GM19438 (cell line): ENCODE measurements at regions not wholly inside any gene's neighbourhood (a gene's known extent, or its start where the extent isn't known, plus 50 kb on each side); places are given as distances from the start of the nearest gene placed in this dataset.

Experiments used
- ATAC-seq: cut with Tn5 transposase; IDR thresholded peaks from one replicate; pipeline ENCODE4 v1.9.1; 2021; ENCODE audit warnings: low read depth; ENCODE audit not compliant: unreplicated experiment

DNA sequence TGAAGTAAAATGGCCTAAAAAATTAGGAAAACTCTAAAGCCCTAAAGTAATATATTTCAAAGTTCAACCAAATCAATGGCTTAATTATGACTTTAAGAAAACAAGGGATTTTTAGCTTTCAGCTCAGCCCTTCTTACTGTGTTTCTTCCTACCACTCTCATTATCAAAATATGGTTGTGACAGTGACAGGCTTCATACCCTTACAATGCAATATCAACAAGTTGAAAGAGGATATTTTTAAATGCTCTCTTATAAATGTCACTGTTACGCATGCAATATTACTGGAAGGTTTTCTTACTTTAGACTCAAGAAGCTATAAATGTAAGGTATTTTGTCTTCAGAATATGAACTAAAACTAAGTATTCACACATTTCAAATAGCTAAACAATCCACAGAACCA, 1225.7 kb upstream of the MIR17HG start:
- no peak for ATAC-seq

DNA sequence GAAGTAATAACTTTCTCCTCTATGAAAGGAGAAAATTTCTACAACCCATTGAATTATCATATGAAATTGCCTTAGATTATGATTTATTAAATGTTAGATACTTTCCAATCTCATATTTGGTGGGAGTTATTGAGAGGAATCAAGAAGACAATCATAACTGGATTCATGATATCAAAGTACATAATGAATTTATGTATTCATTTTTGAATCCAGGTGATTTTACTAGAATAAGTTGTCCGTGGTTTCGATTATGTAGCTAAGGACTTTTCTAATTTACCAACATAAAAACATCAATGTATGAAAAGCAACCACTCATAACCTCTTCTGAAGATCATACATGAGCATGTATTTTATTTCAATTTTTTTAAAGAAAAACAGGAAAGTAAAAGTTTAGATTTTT, 1225.0 kb upstream of the MIR17HG start:
- no peak for ATAC-seq

DNA sequence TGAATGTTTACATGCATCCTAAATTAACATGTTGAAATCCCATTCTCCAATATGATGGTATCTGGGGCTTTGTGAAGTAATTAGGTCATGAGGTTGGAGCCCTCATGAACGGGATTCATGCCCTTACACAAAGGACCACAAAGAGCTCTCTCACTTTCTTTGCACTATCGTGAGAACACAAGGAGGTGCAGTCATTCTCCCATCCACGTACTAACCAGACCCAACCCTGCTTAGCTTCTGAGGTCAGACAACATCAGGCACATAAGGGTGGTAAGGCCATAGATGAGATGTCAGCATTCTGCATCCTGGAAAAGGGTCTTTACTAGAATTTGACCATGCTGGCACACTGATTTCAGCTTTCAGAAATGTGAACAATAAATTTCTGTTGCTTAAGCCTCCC, 1211.9 kb upstream of the MIR17HG start:
- ATAC-seq: no peak

DNA sequence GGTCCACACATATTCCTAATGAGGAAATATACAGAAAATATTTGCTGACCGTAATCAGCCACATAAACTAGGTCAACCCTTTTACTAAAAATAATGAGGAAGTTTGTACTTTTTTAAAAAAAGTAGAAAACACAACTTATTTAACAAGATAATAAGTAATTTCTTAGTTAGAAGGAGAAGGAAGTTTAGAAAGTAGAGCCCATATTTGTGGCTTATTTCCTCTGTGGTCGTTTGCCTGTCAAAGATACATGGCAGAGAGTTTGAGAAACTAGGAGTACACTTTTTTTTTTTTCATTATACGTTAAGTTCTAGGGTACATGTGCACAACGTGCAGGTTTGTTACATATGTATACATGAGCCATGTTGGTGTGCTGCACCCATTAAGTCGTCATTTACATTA, 1205.2 kb upstream of the MIR17HG start:
- no peak for ATAC-seq

DNA sequence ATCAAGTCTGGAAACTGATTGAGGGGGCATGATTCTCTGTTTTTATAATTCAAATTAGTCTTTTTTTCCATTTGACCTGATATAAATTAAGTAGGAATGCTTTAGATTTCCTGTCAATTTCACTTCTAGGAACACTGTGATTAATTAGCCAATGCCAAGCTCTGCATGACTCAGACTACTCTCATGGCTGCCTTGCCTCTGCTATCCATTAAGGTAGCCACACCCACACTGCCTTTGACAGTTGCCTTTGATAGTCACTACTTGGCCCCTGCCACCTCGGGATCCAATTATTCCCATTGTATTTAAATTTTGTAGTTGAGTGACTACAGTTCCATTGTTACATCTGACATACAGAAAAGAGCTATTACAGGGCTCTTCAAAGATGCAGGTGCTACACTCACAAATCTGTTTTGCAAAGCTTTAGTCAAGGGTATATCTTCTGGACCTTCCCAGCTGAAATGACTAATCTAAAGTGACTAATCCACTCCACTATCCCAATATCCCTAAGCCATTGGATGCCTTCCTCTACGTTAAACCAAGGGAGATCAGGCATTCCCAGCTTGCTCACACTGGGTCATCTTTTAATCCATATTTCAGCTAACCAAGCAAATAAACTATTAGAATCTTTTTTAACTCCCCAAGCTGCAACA, 1193.1 kb upstream of the MIR17HG start:
- ATAC-seq: no peak

DNA sequence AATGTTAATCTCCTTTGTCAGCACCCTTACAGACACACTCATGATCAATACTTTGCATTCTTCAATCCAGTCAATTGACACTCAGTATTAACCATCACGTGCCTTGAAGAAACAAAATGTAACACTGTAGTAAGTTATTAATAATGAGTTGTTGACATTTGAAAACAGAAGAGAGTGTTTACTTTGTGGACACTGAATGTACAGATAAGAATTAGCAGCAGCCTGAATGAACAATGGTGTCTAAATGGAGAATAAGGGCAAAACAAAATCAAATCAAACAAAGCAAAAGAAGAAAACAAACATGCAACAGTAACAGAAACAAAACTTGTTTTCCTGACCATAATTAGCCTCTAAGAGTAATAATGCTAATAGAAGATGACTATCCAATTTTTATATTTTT, 1191.1 kb upstream of the MIR17HG start:
- ATAC-seq: no peak

DNA sequence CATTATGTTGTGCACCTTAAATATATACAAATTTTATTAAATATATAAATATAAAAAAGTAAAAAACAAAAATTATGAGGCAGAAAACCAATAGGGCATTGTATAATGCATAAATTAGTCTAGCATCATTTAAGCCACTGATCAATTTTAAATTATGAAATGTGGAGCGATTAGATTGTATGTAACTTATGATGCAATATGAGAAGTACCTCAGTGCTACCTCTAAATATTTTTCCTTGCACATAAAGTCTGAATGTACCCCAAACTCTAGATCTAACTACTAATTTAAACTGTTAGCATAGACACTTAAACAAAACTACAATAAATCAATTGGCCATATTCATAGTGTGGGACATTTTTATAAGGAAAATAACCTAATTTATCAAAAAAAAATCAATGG, 1178.5 kb upstream of the MIR17HG start:
- ATAC-seq: no peak

DNA sequence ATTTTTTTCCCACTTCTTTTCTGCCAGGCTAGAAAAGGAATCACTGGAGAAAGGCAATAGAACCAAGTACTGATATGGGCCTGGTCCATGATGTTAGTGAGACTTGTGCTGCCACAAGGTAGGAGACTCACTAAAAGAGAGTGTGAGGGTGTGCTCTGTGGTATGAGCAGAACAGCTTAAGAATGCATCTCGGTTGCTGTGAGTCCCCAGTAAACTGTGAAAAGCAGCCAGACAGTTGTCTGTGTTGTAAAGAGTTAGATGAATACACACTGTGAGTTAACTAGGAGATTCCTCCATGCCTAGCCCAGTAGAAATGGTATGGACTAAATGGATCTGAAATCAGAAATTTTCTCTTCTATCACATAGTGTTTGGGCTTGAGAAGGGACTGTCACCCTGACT, 1177.3 kb upstream of the MIR17HG start:
- ATAC-seq: no peak

DNA sequence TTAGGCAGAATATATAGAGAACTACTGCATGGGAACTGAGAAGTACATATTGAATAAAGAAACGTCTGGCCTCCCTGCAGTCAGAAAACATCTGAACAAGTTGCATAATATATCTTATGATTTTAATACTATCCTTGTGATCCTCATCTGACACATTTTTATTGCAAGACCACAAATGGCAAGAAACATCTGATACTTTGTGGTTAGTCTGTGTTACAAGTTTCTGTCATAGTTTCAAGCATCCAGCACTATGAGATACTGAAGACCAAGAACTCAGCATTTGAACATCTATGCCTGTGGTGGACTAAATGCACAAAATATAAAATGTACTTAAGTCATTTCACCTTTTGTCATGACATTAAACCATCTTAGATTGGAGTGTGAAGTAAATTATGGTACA, 1175.8 kb upstream of the MIR17HG start:
- no peak for ATAC-seq

DNA sequence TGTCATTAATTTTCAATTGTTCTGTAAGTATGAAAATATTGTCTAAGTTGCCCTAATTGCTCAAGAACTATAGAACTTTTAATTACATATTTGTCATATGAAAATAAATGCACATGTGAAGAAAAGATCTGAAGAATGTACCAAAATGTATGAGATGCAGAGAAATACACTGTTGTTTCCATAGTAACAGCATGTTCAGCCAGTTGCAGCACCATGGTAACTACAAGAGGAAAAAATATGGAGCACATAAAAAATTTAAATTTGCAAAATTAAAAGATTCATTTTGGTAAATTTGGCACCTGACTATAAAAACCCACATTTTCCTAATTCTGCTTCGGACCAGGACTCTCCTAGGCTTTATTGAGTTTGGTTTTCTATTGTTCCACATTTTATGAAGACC, 1170.0 kb upstream of the MIR17HG start:
- ATAC-seq: no peak

DNA sequence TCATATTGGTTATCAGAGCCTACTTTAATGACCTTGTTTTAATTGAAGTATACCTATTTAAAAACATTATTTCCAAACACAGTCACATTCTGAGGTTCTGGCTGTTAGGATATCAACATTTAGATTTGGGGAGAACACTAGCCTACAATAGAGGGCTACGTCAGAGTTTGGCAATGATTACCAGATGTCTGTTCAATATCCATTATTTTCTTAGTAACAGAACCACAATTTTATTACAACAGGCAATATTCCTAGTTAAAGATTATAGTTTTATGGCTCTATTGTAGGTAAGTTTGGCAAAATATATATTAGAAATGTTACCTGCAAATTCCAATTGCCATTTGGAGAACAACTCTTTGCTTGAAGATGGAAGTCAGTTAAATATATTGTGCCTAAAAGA, 1163.1 kb upstream of the MIR17HG start:
- no peak for ATAC-seq

DNA sequence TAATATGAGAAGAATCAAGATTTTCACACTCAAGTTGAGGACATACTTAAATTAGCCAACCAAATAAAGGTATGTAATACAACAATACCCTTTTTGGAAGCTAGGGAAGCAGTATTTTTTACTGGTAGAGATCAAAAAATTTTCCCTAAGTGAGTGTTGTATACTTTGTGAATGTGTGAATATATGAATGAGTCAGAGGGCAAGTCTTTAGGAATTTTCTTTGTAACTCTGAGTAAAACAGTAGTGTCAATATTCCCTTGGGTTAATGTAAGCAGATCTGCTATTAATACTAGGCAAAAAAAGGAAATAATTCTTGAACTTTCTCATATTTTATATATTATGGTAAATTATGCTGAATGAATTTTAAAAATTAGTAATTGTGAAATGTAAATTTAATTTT, 1161.8 kb upstream of the MIR17HG start:
- ATAC-seq: no peak

DNA sequence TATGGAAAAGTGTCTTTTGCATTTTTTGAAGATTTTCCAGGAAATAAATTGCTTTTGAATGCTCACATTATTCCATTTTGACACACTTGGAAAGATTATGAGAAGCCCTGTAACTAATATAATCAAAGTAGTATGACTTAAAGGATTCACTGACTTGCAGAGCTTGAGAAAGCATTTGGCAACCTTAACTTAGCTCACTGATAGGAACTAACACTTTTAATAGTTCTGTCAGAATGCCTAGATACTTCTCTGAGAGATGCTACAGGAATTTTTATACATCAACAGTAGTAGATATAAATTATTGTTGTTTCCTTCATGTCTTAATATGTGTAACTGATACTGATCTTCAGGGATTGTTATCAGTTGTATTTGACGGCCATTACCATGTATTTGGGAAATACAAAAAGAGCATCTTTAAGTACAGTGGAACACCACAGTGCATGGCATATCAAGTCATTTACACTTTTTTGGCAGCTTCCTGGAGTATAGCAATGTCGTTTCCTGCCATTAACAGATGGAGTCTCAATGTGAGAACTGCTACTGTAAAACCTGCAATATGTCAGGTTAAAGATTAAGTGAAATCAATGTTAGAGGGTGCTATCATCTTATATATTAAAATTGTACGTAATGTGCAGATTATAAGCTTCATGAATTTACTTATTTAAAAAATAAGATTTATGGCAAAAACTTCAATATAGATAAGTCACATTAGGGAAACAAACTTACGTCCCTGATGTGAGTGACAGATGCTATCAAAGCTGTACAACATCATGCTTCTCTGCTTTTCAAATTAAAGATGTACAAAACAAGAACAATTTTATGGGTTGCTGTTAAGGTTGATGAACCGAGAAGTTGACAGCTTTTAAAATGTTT, 1159.8 kb upstream of the MIR17HG start:
- ATAC-seq: no peak

DNA sequence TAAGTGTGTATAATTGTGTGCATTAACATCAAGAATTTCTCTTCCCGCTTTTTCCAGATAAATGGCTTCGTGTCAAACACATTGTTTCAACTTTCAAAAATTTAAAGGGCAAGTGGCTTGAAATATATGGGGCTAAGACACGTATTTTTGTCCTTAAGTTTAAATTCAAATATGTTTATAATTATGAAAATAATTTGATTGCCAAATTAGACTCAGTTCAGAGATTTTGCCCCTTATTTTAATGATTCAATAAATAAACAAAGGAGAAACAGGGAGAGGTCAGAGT, 1159.2 kb upstream of the MIR17HG start:
- ATAC-seq: no peak

DNA sequence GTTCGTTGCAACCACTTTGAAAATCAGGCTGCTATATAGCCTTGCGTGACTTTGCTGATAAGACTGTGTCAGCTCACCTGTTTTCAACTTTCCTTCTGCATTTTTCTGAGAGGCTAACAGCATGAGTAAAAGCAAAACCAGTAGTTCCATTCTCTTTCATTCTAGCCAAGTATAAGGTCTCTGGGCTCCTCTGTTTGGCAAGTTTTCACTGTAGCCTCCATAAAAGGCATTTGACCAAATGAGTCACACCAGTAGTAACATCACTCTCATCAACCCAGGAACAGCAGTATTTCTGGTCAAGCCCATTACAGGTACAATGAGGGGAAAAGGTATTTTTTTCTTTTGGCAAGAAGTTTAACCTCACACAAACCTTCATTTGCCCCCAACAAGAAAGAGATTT, 1149.8 kb upstream of the MIR17HG start:
- no peak for ATAC-seq

DNA sequence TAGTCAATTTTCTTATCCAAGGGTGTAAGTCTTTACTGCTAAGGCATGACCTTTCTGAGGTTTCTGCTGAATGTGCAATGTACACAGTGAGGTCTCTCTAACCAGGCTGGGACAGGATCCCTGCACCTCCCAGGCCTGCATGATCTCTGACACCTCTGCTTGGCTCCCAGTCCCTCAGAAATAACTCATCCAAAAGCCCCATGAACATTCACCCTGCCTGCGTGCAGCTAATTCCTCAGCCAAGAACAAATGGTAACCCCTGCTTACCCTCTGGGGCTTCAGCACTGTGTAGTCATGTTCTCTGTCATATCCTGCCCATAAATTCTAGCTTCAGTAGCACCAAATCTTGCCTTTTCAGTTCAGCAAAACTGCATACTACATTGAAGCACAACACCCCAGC, 1146.3 kb upstream of the MIR17HG start:
- no peak for ATAC-seq

DNA sequence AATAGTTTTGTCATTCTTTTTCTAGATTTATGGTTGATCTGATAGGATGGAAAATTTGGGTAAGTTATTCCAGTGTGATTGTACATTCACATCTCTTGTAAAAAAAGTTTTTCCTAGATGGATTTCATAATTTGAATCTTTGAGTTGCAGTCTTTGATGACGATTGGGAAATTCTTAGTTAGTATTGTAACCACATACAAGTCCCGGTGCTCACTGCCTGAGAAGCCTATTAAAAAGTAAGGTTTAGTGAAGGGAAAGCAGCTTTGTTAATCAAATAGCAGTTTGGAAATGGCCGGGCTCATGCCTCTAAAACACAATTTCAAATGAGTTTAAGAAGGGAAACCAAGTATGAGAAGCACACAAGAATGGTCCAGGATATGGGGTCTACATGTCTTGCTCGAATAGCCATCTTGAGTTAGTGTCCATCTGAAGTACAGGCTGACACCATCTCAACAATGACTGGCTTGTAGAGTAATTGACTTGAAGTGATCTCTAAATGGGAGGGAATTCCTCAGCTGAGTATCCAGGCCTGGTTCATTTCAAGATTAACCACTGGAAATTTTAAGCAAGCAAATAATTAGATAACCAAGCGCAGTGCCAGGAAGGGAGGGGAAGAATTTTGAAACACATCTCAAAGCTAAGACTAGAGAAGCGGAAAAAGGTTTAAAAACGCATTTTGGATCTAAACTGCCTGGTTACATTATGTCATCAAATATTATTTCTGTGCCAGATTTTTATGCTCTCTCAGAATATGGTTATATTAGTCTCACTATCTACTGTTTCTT, 1145.6 kb upstream of the MIR17HG start:
- no peak for ATAC-seq

DNA sequence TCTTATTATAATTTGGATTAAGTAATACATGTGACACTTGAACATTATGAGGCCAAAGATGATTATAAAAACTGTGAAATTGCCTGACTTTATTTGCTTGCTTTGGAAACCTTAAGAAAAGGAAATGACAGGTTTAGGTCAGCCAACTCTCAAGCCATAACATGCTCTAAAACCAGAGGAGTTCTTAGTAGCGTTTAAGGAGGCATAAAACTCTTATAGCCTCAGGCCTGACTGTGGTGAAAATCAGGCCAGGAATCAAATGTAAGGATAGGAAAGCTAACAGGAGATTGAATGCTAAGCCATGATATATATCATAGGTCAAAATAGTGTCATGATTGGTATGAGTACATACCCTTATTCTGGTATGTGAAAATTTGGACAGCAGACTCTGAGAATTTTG, 1142.4 kb upstream of the MIR17HG start:
- ATAC-seq: no peak

DNA sequence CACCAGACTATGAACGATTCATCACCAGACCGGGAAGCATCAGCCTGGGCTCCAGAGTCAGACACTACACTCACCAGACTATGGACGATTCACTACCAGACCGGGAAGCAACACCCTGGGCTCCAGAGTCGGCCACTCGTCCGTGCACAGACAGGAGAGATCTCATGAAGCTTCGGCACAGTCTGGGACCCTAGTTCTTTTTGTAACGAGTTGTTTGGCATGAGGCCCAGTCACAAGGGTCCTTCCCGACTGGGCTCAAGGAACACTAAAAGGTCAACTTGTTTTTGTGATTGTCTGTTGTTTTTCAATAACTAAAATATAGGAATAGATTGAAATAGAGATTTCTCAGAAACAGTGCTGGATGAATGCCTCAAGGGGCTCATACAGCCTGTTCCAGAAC, 1141.6 kb upstream of the MIR17HG start:
- no peak for ATAC-seq

DNA sequence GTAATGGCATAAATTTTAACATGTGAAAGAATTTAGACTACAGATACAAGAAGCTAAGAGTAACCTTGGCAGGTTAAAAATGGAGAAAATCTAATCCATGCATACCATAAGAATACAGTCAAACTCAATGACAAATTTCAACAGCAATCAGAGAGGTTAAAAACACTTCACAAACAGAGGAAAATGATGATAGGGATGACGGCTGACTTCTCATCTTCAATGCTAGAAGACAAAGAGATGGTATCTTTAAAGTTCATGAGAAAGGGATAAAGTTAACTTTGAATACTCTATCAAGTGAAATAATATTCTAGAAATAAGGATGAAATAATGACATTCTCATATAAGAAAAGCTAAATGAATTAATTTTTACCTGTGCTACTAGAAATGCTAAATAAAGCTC, 1130.2 kb upstream of the MIR17HG start:
- ATAC-seq: no peak

DNA sequence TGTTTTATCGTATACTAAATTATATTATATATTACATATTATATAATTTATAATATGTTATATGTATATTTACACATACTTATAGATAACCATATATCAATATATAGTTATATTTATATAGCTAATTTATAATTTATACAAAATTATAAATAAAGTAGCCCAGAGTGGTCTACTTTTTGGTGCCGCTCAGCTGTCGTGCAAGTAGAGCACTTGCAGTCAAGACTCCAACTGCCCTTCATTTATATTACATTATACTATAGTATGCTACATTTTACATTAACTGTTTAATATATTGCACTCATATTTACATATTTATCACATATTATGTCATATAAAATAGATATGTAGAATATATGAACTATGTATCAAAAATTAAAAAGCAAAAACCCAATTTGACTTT, 1124.7 kb upstream of the MIR17HG start:
- ATAC-seq: no peak

DNA sequence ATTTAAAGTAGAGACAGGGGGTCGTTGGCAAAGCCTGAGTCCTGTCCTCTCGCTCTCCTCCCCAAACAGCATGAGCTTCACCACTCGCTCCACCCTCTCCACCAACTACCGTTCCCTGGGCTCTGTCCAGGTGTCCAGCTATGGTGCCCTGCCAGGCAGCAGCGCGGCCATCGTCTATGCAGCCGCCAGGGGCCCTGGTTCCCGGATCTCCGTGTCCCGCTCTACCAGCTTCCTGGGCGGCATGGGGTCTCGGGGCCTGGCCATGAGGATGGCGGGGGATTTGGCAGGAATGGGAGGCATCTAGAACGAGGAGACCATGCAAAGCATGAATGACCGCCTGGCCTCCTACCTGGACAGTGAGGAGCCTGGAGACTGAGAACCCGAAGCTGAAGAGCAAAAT, 1117.2 kb upstream of the MIR17HG start:
- ATAC-seq: no peak
